ENCODE measurements at regions not wholly inside any gene's neighbourhood (a gene's known extent, or its start where the extent isn't known, plus 50 kb on each side); places are given as distances from the start of the nearest gene placed in this dataset.
"Not testable (repeated sequence)": the region's sequence is repeated elsewhere in the genome, so short reads cannot be mapped to it uniquely, and the experiment has no call there.

GRCh38 chr6:26957399-26958127 is 289.9 kb upstream of the PRSS16 start:
- TF ChIP-seq, protein P1, sequence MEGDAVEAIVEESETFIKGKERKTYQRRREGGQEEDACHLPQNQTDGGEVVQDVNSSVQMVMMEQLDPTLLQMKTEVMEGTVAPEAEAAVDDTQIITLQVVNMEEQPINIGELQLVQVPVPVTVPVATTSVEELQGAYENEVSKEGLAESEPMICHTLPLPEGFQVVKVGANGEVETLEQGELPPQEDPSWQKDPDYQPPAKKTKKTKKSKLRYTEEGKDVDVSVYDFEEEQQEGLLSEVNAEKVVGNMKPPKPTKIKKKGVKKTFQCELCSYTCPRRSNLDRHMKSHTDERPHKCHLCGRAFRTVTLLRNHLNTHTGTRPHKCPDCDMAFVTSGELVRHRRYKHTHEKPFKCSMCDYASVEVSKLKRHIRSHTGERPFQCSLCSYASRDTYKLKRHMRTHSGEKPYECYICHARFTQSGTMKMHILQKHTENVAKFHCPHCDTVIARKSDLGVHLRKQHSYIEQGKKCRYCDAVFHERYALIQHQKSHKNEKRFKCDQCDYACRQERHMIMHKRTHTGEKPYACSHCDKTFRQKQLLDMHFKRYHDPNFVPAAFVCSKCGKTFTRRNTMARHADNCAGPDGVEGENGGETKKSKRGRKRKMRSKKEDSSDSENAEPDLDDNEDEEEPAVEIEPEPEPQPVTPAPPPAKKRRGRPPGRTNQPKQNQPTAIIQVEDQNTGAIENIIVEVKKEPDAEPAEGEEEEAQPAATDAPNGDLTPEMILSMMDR (IDR thresholded peaks at IDR 0.05; ENCODE audit: insufficient read depth, low read length), result not testable (repeated sequence)
- not testable (repeated sequence) for TF ChIP-seq POLR2AphosphoS5 (IDR thresholded peaks at IDR 0.05; ENCODE audit: low read depth)

Data from HL-60 (cell line).